HCT116 (cell line): ENCODE measurements at regions not wholly inside any gene's neighbourhood (a gene's known extent, or its start where the extent isn't known, plus 50 kb on each side); places are given as distances from the start of the nearest gene placed in this dataset.

Experiments
- ATAC-seq: fragments of 200-7000 bp; cut with Tn5 transposase; 2 replicates; pipeline ENCODE4 v1.9.1; 2020; ENCODE audit warnings: mild to moderate bottlenecking, moderate library complexity
- BruUV-seq: library from RNA; stranded (reverse); fragments of 400-500 nt; replicated peaks from 2 replicates; lab custom pipeline; 2021; lab: Mats Ljungman, UMichigan
- CTCF ChIA-PET: fragments of 300-600 bp; sonication (Branson Sonifier 250); formaldehyde crosslinking; loops from one replicate; lab custom pipeline; 2021; ENCODE audit warnings: antibody characterized with exemption; lab: Charles Lee
- POLR2A ChIA-PET: fragments of 300-600, 350-600 bp; sonication (Branson Sonifier 250); formaldehyde crosslinking; loops from one replicate; lab custom pipeline; 2021; ENCODE audit warnings: antibody characterized with exemption; lab: Charles Lee
- RAD21 ChIA-PET, 2 experiments: fragments of 300-600 bp; sonication (Branson Sonifier 250); formaldehyde crosslinking; loops; one replicate each; lab custom pipeline; 2023; ENCODE audit warnings: low total read pairs in 2 of 2; ENCODE audit not compliant: uncharacterized antibody in 2 of 2, unreplicated experiment in 2 of 2, low non-redundant PET in 1 of 2; lab: Charles Lee
- DNase-seq: peaks from one replicate; pipeline ENCODE4 v3.0.0-alpha.2; 2010; ENCODE audit warnings: low read depth, low spot score
- H2AFZ ChIP-seq: fragments of 200-600 bp; shearing (Covaris generic), sonication (generic); 2 replicates; pipeline ENCODE4 v1.6.1; 2017; ENCODE audit warnings: low read depth, mixed run types, mixed read lengths, antibody characterized with exemption, low read length; ENCODE audit not compliant: poor library complexity, severe bottlenecking
- H3K27ac ChIP-seq: 2 replicates; pipeline ENCODE4 v1.5.1; 2012; ENCODE audit warnings: low read depth, low read length
- H3K27me3 ChIP-seq: fragments of 200-600 bp; sonication (generic); 2 replicates; pipeline ENCODE4 v1.6.1; 2016; ENCODE audit warnings: mixed run types, low read length, mixed read lengths; ENCODE audit not compliant: insufficient read depth
- H3K36me3 ChIP-seq, 2 experiments: fragments of 200-500 bp in 1 of 2; fragments of 200-600 bp in 1 of 2; sonication (Bioruptor generic) in 1 of 2; sonication (generic) in 1 of 2; 2 replicates each; pipeline versions ENCODE4 v1.5.1 to v1.6.1; 2014 to 2016; ENCODE audit warnings: low read length in 2 of 2, inconsistent platforms in 1 of 2, mixed read lengths in 1 of 2, mixed run types in 1 of 2; ENCODE audit not compliant: insufficient read depth in 2 of 2, control insufficient read depth in 1 of 2
- H3K4me1 ChIP-seq, 2 experiments: fragments of 200-600 bp in 1 of 2; sonication (generic) in 1 of 2; 2 replicates each; pipeline versions ENCODE4 v1.5.1 to v1.6.1; 2012 to 2017; ENCODE audit warnings: low read length in 2 of 2, inconsistent platforms in 1 of 2, mild to moderate bottlenecking in 1 of 2, mixed read lengths in 1 of 2, mixed run types in 1 of 2, moderate library complexity in 1 of 2; ENCODE audit not compliant: insufficient read depth in 2 of 2, control insufficient read depth in 1 of 2
- H3K4me2 ChIP-seq: fragments of 200-600 bp; sonication (generic); 2 replicates; pipeline ENCODE4 v1.6.1; 2017; ENCODE audit warnings: mixed run types, low read length, mixed read lengths
- H3K4me3 ChIP-seq, 2 experiments: fragments of 200-600 bp in 1 of 2; sonication (generic) in 1 of 2; replicated peaks in 1 of 2; 2 replicates each; pipeline ENCODE4 v1.5.1; 2011 to 2016; ENCODE audit warnings: low read length in 2 of 2, control low read depth in 1 of 2, low read depth in 1 of 2, mild to moderate bottlenecking in 1 of 2, mixed read lengths in 1 of 2, mixed run types in 1 of 2
- H3K79me2 ChIP-seq: fragments of 200-600 bp; sonication (generic); 2 replicates; pipeline ENCODE4 v1.6.1; 2017; ENCODE audit warnings: mild to moderate bottlenecking, mixed run types, low read length, moderate library complexity, mixed read lengths; ENCODE audit not compliant: insufficient read depth
- H3K9ac ChIP-seq: fragments of 200-600 bp; sonication (generic); 2 replicates; pipeline ENCODE4 v1.6.1; 2016; ENCODE audit warnings: low read length, mixed read lengths
- H3K9me2 ChIP-seq: fragments of 200-600 bp; sonication (generic), shearing (Covaris generic); 2 replicates; pipeline ENCODE4 v1.6.1; 2017; ENCODE audit warnings: mixed run types, mild to moderate bottlenecking, moderate library complexity; ENCODE audit not compliant: insufficient read depth
- H3K9me3 ChIP-seq, 2 experiments: fragments of 200-500 bp in 1 of 2; fragments of 200-600 bp in 1 of 2; sonication (Bioruptor generic) in 1 of 2; sonication (generic) in 1 of 2; 2 replicates each; pipeline ENCODE4 v1.6.1; 2014 to 2017; ENCODE audit warnings: low read length in 2 of 2, mixed read lengths in 2 of 2, inconsistent platforms in 1 of 2, low read depth in 1 of 2, mild to moderate bottlenecking in 1 of 2, mixed run types in 1 of 2, moderate library complexity in 1 of 2; ENCODE audit not compliant: control insufficient read depth in 1 of 2, insufficient read depth in 1 of 2
- H4K20me1 ChIP-seq: fragments of 200-600 bp; sonication (generic), shearing (Covaris generic); 2 replicates; pipeline ENCODE4 v1.6.1; 2017; ENCODE audit warnings: mixed run types, mild to moderate bottlenecking, moderate library complexity; ENCODE audit not compliant: insufficient read depth
- ATF3 ChIP-seq: IDR thresholded peaks from 2 replicates; pipeline ENCODE4 v1.6.1; 2012
- CEBPB ChIP-seq: IDR thresholded peaks from 2 replicates; pipeline ENCODE4 v1.6.1; 2012; ENCODE audit warnings: low read depth
- ELF1 ChIP-seq: IDR thresholded peaks from 2 replicates; pipeline ENCODE4 v1.6.1; 2012; ENCODE audit warnings: low read depth, borderline replicate concordance
- EZH2 ChIP-seq: fragments of 200-600 bp; sonication (generic); IDR thresholded peaks from 2 replicates; pipeline ENCODE4 v1.6.1; 2017; ENCODE audit warnings: antibody characterized with exemption, mixed run types
- EZH2phosphoT487 ChIP-seq: fragments of 200-600 bp; IDR thresholded peaks from 2 replicates; pipeline ENCODE4 v1.6.1; 2018; ENCODE audit warnings: antibody characterized with exemption, borderline replicate concordance
- FOSL1 ChIP-seq: IDR thresholded peaks from 2 replicates; pipeline ENCODE4 v1.6.1; 2012; ENCODE audit warnings: low read depth
- JUND ChIP-seq: IDR thresholded peaks from 2 replicates; pipeline ENCODE4 v1.6.1; 2012
- MAX ChIP-seq: IDR thresholded peaks from 2 replicates; pipeline ENCODE4 v1.6.1; 2012
- POLR2A ChIP-seq: IDR thresholded peaks from 2 replicates; pipeline ENCODE4 v1.7.0; 2011; ENCODE audit warnings: borderline replicate concordance; ENCODE audit not compliant: insufficient read depth, insufficient read length; ENCODE audit errors: extremely low read depth
- POLR2AphosphoS5 ChIP-seq: IDR thresholded peaks from 2 replicates; pipeline ENCODE4 v1.6.1; 2011; ENCODE audit warnings: mild to moderate bottlenecking, low read depth, low read length, moderate library complexity
- RAD21 ChIP-seq: IDR thresholded peaks from 2 replicates; pipeline ENCODE4 v1.6.1; 2012; ENCODE audit warnings: low read depth, mild to moderate bottlenecking
- REST ChIP-seq: IDR thresholded peaks from 2 replicates; pipeline ENCODE4 v1.6.1; 2012; ENCODE audit warnings: low read depth
- SIN3A ChIP-seq: IDR thresholded peaks from 2 replicates; pipeline ENCODE4 v1.6.1; 2012; ENCODE audit warnings: low read depth
- SP1 ChIP-seq: IDR thresholded peaks from 2 replicates; pipeline ENCODE4 v1.6.1; 2012; ENCODE audit warnings: low read depth
- SRF ChIP-seq: IDR thresholded peaks from 2 replicates; pipeline ENCODE4 v1.6.1; 2012; ENCODE audit warnings: low read depth
- TCF7L2 ChIP-seq: IDR thresholded peaks from 2 replicates; pipeline ENCODE4 v1.7.0; 2011; ENCODE audit warnings: borderline replicate concordance, inconsistent platforms; ENCODE audit not compliant: insufficient read depth, insufficient read length; ENCODE audit errors: extremely low read depth
- ZFX ChIP-seq: fragments of 450-650 bp; IDR thresholded peaks from 2 replicates; pipeline ENCODE4 v1.6.1; 2017
- intact Hi-C: fragments of 100-400 bp; cut with micrococcal nuclease; formaldehyde crosslinking; loops from 2 replicates; pipeline ENCODE4 v1.10.0; 2022

GRCh38 chr13:76823969-76824368, 62.2 kb downstream of the KCTD12 start:
- ChIA-PET RAD21 (no interaction called here), POLR2A (no interaction called here), CTCF (interaction anchor here (1.6 kb wide), 1 partner anchor 80 kb away, joined by 4 read pairs; no protein-coding TSS in a partner anchor)
- intact Hi-C loops = no loop called here
- Histone ChIP-seq H3K9me3 (no peaks in the 10 kb centered on the region), H3K4me2 (no peak overlapping the region), H3K36me3 (no peaks in the 10 kb centered on the region), H4K20me1 (no peaks in the 10 kb centered on the region), H3K9me2 (no peaks in the 10 kb centered on the region), H3K79me2 (no peaks in the 10 kb centered on the region), H3K4me1 (no peaks in the 10 kb centered on the region), H3K4me3 (no peak overlapping the region), H3K27me3 (no peaks in the 10 kb centered on the region), H2AFZ (no peak overlapping the region), H3K9ac (no peak overlapping the region), H3K27ac (no peak overlapping the region)
- DNase-seq (no peak), ATAC-seq (no peak)
- TF ChIP-seq ELF1 (no peak), SIN3A (no peak), CEBPB (no peak), ZFX (no peak), EZH2 (no peak), TCF7L2 (no peak), FOSL1 (no peak), POLR2A (no peak), MAX (no peak), REST (no peak), POLR2AphosphoS5 (no peak), RAD21 (no peak), JUND (no peak), SP1 (no peak), SRF (no peak), EZH2phosphoT487 (no peak), ATF3 (no peak)
- no TSS peak for BruUV-seq
